GM21423 (cell line): ENCODE measurements at regions not wholly inside any gene's neighbourhood (a gene's known extent, or its start where the extent isn't known, plus 50 kb on each side); places are given as distances from the start of the nearest gene placed in this dataset.

Source experiments
- ATAC-seq: cut with Tn5 transposase; IDR thresholded peaks from one replicate; pipeline ENCODE4 v1.9.1; 2021; ENCODE audit warnings: mild to moderate bottlenecking, moderate library complexity; ENCODE audit not compliant: unreplicated experiment

DNA sequence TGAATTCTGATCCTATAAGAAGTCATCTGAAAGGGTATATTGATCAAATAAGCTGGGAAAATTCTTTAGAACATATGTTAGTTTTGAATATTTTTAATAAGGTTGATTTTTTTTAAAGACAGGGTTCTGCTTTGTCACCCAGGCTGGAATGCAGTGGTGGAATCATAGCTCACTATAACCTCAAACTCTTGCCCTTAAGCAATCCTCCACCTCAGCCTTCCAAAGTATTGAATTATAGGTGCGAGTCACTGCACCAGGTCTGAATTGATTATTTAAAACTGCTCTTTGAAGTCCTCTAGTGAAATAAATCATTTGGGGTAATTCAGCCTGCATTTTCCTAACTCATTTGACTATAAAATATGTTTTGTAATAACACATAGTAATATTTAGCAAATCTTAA lies 812.3 kb downstream of the PDHA2 start:
- no peak for ATAC-seq

DNA sequence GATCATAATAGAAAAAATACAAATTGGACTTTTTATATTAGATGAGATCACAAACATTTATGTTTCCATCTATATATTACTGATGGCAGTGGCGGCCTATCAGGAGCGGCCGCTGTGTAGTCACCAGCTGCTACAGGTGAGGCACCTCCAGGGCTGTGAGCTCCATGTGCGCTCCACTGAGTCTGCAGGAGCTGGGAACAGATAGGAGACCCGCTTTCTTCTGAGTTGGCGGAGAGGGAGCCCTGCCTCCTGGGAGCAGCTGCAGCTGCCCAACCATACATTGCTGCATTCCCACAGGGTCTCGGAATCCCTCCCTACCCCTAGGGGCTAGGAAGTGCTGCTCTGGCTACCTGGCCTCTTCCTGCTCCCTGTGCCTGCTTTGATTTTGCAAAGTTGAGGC lies 812.9 kb downstream of the PDHA2 start:
- ATAC-seq = no peak

GRCh38 chr4:96654045-96654444 lies 814.2 kb downstream of the PDHA2 start:
- ATAC-seq = no peak

DNA sequence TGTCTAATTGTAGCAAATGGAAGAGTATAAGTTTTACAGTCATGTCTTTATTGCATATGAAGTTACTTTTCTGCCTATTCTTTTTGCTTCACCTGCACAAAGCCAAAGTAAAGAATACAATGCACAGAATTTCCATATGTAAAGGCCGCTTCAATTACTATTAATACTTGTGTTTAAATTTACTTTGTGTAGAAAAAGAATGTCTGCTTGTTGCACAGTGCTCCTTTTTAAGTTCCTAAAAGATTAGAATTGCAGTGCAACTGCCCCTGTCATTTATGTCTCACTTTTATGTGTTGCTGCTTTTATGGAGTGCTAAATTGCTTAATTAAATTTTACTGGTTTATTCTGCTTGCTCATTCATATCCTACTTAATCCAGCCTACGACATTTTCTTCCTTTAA lies 830.5 kb downstream of the PDHA2 start:
- ATAC-seq = no peak

DNA sequence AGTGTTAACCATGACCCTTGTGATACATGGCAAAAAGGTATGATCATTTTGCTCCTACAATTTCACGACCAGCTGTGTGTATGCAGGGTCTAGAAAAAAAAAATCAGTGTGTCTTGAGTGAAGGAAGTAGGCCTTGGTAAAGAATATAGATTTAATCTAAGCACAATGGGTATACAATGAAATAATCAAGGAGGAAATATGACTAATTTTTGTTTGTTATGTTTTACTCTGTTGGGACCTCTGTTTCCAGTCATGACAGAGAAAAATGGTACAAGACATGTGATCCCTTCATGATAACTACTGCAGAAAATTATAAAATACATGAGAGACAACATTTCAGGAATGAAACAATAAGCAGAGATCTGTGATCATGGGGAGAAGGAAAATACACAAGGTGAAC lies 835.5 kb downstream of the PDHA2 start:
- no peak for ATAC-seq

GRCh38 chr4:96675896-96676295 lies 836.0 kb downstream of the PDHA2 start:
- ATAC-seq = no peak

GRCh38 chr4:96676754-96677435 lies 837.0 kb downstream of the PDHA2 start:
- no peak for ATAC-seq

GRCh38 chr4:96677499-96677898 lies 837.6 kb downstream of the PDHA2 start:
- no peak for ATAC-seq

- no peak for ATAC-seq
Measured at GRCh38 chr4:96681218-96681617, 841.3 kb downstream of the PDHA2 start.

- ATAC-seq = no peak
Measured at GRCh38 chr4:96685691-96686090, 845.8 kb downstream of the PDHA2 start.

- ATAC-seq = no peak
Measured at GRCh38 chr4:96691521-96691920, 851.6 kb downstream of the PDHA2 start.

GRCh38 chr4:96698831-96699230 lies 858.9 kb downstream of the PDHA2 start:
- ATAC-seq = no peak

GRCh38 chr4:96703265-96703664 lies 863.4 kb downstream of the PDHA2 start:
- no peak for ATAC-seq

GRCh38 chr4:96708766-96709165 lies 868.9 kb downstream of the PDHA2 start:
- ATAC-seq = no peak

DNA sequence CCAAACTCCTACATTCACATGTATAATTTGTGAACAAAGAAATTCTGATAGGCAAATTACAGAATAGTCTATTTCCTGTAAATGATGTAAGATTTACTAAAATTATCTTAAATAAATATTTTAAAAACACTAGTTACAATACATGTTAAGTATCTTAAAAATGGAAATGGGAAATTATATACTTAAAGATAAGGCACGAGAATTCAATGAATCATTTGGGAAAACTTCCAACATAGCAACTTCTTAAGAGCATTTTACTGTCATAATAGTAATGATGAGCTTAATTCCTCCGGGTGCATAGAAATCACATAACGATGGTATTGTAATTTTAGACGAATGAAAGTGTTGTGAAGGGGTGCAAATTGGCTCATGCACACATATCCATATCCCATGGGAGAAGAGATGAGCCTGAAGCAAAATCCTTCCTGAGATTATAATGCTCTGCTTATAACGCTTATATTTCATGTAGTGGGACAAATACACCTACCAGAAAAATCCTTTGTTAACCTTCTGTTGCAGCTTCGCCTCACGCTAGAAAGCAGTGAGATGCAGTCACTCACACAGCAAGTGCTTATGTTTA lies 873.5 kb downstream of the PDHA2 start:
- no peak for ATAC-seq

- ATAC-seq = no peak
Measured at GRCh38 chr4:96729641-96730040, 889.7 kb downstream of the PDHA2 start.

GRCh38 chr4:96730432-96730831 lies 890.5 kb downstream of the PDHA2 start:
- no peak for ATAC-seq

DNA sequence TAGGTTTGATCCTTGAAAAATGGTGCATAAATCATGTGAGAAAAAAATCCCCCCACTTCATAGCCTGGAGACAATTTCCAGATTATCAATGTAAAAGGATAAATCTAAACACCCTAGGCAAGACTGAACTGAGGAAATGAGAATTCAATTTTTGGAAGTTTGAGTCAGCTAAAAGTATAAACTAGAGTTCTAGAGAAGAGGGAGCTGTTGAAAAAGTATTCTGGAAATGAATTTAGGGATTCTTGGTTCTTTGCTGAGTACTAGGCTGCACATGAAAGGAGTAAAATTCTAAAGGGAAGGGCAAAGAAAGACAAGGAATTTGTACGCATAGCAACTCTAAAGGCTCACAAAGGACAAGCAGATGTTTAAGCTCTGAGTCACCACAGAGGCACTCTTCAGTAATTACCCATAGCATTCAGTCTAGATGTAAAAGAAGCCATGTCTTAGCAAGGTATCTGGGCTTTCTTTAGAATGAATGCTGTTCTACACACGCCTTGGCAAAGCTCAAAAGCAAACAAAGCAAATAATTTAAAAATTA lies 896.5 kb downstream of the PDHA2 start:
- no peak for ATAC-seq

DNA sequence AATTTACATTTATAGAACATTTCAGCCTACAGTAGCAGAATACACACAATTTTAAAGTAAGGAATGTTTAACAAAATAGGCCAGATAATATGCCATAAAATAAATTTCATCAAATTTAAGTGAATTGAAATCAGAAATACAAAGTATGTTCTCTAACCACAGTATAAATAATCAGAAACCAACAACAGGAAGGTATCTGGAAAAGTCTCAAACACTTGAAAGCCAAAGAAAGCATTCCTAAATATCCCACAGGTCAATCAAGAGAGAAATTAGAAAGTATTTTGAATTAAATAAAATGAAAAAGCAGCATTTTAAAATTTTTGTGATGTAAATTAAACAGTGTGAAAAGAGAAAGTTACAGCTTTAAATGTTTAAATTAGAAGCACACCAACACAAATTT lies 899.2 kb downstream of the PDHA2 start:
- no peak for ATAC-seq

DNA sequence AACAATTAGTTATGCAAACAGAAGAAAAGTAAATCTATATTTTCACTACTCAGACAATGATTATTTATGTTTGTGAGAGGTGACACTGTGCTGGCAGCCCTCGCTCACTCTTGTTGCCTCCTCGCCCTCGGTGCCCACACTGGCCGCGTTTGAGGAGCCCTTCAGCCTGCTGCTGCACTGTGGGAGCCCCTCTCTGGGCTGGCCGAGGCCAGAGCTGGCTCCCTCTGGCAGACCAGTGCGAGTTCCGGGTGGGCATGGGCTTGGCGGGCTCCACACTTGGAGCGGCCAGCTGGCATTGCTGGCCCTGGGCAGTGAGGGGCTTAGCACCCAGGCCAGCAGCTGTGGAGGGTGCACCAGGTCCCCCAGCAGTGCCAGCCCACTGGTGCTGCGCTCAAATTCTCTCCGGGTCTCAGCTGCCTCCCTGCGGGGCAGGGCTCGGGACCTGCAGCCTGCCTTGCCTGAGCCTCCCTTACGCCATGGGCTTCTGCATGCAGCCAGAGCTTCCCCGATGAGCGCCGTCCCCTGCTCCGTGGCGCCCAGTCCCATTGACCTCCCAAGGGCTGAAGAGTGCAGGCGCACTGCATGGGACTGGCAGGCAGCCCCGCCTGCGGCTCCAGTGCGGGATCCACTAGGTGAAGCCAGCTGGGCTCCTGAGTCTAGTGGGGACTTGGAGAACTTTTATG lies 902.6 kb downstream of the PDHA2 start:
- ATAC-seq = no peak

- no peak for ATAC-seq
Measured at GRCh38 chr4:96744676-96745075, 904.8 kb downstream of the PDHA2 start.

DNA sequence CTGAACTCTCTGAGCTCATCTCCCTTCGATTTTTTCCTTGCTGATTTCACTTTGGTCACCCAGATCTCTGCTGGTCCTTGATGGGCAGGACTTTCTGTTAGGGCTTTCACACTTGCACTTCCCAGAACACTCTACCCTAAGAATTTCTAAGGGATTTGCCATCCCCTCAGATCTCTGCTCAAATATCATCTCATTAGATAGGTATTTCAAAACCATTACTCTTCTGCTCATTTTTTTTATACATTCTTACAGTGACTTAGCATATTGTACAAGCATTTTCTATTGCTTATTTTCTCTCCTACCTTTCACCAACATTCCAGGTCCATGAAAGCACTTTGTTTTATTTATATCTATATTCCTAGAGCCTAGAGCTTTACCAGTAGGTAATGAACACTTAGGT lies 913.3 kb downstream of the PDHA2 start:
- no peak for ATAC-seq
